HEK293T (cell line): ENCODE measurements at regions not wholly inside any gene's neighbourhood (a gene's known extent, or its start where the extent isn't known, plus 50 kb on each side); places are given as distances from the start of the nearest gene placed in this dataset.

Experiments
- CTCF ChIA-PET: fragments of 350-600 bp; formaldehyde crosslinking; extraction: SDS; loops from one replicate; lab custom pipeline; 2021; ENCODE audit warnings: antibody characterized with exemption, inconsistent platforms; lab: Yijun Ruan, JAX
- POLR2A ChIA-PET: fragments of 350-600 bp; formaldehyde crosslinking; extraction: SDS; loops from one replicate; lab custom pipeline; 2020; ENCODE audit warnings: antibody characterized with exemption, inconsistent platforms; lab: Yijun Ruan, JAX
- DNase-seq: peaks from one replicate; pipeline ENCODE4 v3.0.0; 2012; ENCODE audit warnings: mixed read lengths; ENCODE audit errors: extremely low spot score
- ARNT ChIP-seq: fragments of 450-650 bp; IDR thresholded peaks from 2 replicates; pipeline ENCODE4 v1.6.1; 2017; ENCODE audit warnings: mild to moderate bottlenecking
- BHLHE40 ChIP-seq: fragments of 450-650 bp; IDR thresholded peaks from 2 replicates; pipeline ENCODE4 v1.6.1; 2016; ENCODE audit warnings: mild to moderate bottlenecking, moderate library complexity, borderline replicate concordance
- CTBP1 ChIP-seq: fragments of 450-650 bp; IDR thresholded peaks from 2 replicates; pipeline ENCODE4 v1.6.1; 2016; ENCODE audit warnings: borderline replicate concordance
- ELF4 ChIP-seq: fragments of 450-650 bp; IDR thresholded peaks from 2 replicates; pipeline ENCODE4 v1.6.1; 2017; ENCODE audit warnings: antibody characterized with exemption
- FOXA1 ChIP-seq: fragments of 450-650 bp; IDR thresholded peaks from 2 replicates; pipeline ENCODE4 v1.6.1; 2016; ENCODE audit warnings: mild to moderate bottlenecking
- FOXK2 ChIP-seq: fragments of 450-650 bp; IDR thresholded peaks from 2 replicates; pipeline ENCODE4 v1.6.1; 2016; ENCODE audit warnings: mild to moderate bottlenecking
- FOXM1 ChIP-seq: fragments of 450-650 bp; IDR thresholded peaks from 2 replicates; pipeline ENCODE4 v1.6.1; 2017; ENCODE audit warnings: mild to moderate bottlenecking, borderline replicate concordance
- HDGF ChIP-seq: fragments of 450-650 bp; IDR thresholded peaks from 2 replicates; pipeline ENCODE4 v1.6.1; 2017; ENCODE audit warnings: antibody characterized with exemption, borderline replicate concordance
- L3MBTL2 ChIP-seq: fragments of 450-650 bp; conservative IDR thresholded peaks from 2 replicates; pipeline ENCODE4 v1.6.1; 2016; ENCODE audit warnings: mild to moderate bottlenecking
- LEF1 ChIP-seq: fragments of 450-650 bp; IDR thresholded peaks from 2 replicates; pipeline ENCODE4 v1.6.1; 2017; ENCODE audit warnings: mild to moderate bottlenecking, borderline replicate concordance
- NFRKB ChIP-seq: fragments of 450-650 bp; IDR thresholded peaks from 2 replicates; pipeline ENCODE4 v1.6.1; 2016; ENCODE audit warnings: mild to moderate bottlenecking, moderate library complexity
- PKNOX1 ChIP-seq: fragments of 450-650 bp; IDR thresholded peaks from 2 replicates; pipeline ENCODE4 v1.6.1; 2016
- SP1 ChIP-seq: fragments of 450-650 bp; IDR thresholded peaks from 2 replicates; pipeline ENCODE4 v1.6.1; 2017
- SUZ12 ChIP-seq: fragments of 450-650 bp; IDR thresholded peaks from 2 replicates; pipeline ENCODE4 v1.6.1; 2016; ENCODE audit warnings: mild to moderate bottlenecking
- TARDBP ChIP-seq: fragments of 450-650 bp; IDR thresholded peaks from 2 replicates; pipeline ENCODE4 v1.6.1; 2016
- ZNF384 ChIP-seq: fragments of 450-650 bp; IDR thresholded peaks from 2 replicates; pipeline ENCODE4 v1.6.1; 2016

- ChIA-PET POLR2A (no interaction called here), CTCF (no interaction called here)
- no peak for TF ChIP-seq ARNT
- TF ChIP-seq TARDBP = no peak
- TF ChIP-seq NFRKB = no peak
- no peak for TF ChIP-seq FOXM1
- TF ChIP-seq FOXA1 = no peak
- no peak for TF ChIP-seq FOXK2
- no peak for TF ChIP-seq BHLHE40
- no peak for TF ChIP-seq SUZ12
- no peak for TF ChIP-seq CTBP1
- no peak for DNase-seq
Observed at GRCh38 chr14:96958057-96958456, 160.9 kb downstream of the VRK1 start.

DNA sequence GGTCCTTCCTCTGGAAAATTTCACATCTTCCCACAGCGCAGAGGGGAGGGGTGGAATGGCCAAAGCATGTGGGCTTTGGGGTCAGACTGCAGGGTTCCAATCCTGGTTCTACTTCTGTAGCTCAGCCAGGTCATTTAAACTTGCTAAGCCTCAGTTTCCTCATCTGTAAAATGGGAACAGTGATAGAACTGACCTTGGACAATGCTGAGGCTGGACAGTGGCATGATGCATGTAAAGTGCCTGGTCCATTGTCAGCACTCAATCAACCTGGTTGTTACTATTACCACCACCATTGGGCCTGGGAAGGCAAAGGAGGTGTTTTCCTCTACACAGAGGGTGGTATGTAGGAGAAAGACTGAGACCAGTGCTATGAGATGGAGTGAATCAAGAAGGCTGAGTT is 162.8 kb downstream of the VRK1 start:
- no peak for TF ChIP-seq LEF1
- TF ChIP-seq FOXK2 = no peak
- ChIA-PET POLR2A (no interaction called here), CTCF (no interaction called here)
- DNase-seq = no peak

DNA sequence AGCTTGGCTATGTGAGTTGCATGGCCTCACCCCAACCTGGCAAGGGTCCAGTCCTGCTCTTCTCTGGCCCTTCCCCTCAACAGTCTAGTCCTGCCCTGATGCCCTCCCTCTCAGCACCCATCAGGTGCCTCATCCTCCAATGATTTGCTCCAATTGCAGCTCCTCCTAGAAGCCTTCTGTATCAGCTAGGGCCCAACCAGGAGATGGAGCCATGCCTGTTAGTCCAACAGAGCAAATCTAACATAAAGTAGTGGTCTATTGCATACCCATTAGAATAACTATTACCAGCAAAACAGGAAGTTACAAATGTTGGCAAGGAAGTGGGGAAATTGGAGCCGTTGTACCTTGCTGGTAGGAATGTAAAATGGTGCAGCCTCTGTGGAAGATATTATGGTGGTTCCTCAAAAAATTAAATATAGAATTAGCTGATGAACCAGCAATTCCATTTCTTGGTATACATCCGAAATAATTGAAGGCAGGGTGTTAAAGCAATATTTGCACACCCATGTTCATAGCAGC is 163.5 kb downstream of the VRK1 start:
- DNase-seq = no peak
- TF ChIP-seq TARDBP (no peak), SUZ12 (no peak), ELF4 (no peak), FOXA1 (no peak), ARNT (no peak), PKNOX1 (no peak), NFRKB (no peak), LEF1 (no peak)
- ChIA-PET CTCF (no interaction called here), POLR2A (no interaction called here)

- TF ChIP-seq FOXM1 (no peak), HDGF (no peak), FOXA1 (no peak), SUZ12 (no peak), L3MBTL2 (no peak), TARDBP (no peak), FOXK2 (no peak), LEF1 (no peak), BHLHE40 (no peak), NFRKB (no peak), PKNOX1 (no peak), ELF4 (no peak), ARNT (no peak), CTBP1 (no peak), SP1 (no peak), ZNF384 (no peak)
- no peak for DNase-seq
- ChIA-PET POLR2A (no interaction called here), CTCF (no interaction called here)
Observed at GRCh38 chr14:96961895-96962294, 164.7 kb downstream of the VRK1 start.

DNA sequence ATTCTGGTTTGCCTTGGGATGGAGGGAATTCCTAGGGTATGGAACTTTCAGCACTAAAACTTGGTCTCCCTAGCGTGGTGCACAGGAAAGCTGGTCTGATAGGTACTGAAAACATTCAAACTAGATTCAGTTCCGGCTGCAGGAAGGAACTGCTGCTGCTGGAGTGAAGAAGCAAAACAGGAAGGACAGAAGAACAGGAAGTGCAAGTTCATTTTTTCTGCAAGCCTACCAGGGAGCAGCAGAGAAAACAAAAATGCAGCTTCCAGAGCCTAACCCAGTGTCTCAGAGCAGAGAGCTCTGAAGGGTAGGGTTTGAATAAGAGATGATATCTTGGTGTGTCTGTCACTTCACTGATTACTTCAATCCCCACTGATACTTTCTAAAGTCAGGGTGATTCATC is 165.2 kb downstream of the VRK1 start:
- ChIA-PET CTCF (no interaction called here), POLR2A (no interaction called here)
- no peak for TF ChIP-seq FOXA1
- no peak for TF ChIP-seq L3MBTL2
- TF ChIP-seq ELF4 = no peak
- TF ChIP-seq HDGF = no peak
- no peak for TF ChIP-seq SP1
- TF ChIP-seq CTBP1 = no peak
- TF ChIP-seq LEF1 = no peak
- TF ChIP-seq PKNOX1 = no peak
- no peak for TF ChIP-seq TARDBP
- TF ChIP-seq ARNT = no peak
- TF ChIP-seq ZNF384 = no peak
- no peak for TF ChIP-seq BHLHE40
- TF ChIP-seq FOXM1 = no peak
- TF ChIP-seq FOXK2 = no peak
- TF ChIP-seq NFRKB = no peak
- TF ChIP-seq SUZ12 = no peak
- no peak for DNase-seq

GRCh38 chr14:96964726-96965415 is 167.7 kb downstream of the VRK1 start:
- ChIA-PET CTCF (interaction anchor here (0.9 kb wide), 1 partner anchor 8 kb away, joined by 3 read pairs; no protein-coding TSS in a partner anchor), POLR2A (no interaction called here)
- TF ChIP-seq ELF4 = no peak
- TF ChIP-seq SUZ12 = no peak
- TF ChIP-seq ZNF384 = no peak
- TF ChIP-seq TARDBP = no peak
- no peak for TF ChIP-seq HDGF
- no peak for TF ChIP-seq LEF1
- TF ChIP-seq NFRKB = no peak
- TF ChIP-seq FOXK2 = no peak
- no peak for TF ChIP-seq L3MBTL2
- TF ChIP-seq PKNOX1 = no peak
- TF ChIP-seq ARNT = no peak
- TF ChIP-seq CTBP1 = no peak
- TF ChIP-seq FOXA1 = no peak
- DNase-seq = no peak
